TTC549 (cell line): ENCODE measurements at regions not wholly inside any gene's neighbourhood (a gene's known extent, or its start where the extent isn't known, plus 50 kb on each side); places are given as distances from the start of the nearest gene placed in this dataset.
"Not testable (repeated sequence)": the region's sequence is repeated elsewhere in the genome, so short reads cannot be mapped to it uniquely, and the experiment has no call there.

Source experiments
- FAIRE-seq: peaks from 2 replicates; lab custom pipeline; 2012; peaks lifted over from hg19 to GRCh38; lab: Jason Lieb, UNC

DNA sequence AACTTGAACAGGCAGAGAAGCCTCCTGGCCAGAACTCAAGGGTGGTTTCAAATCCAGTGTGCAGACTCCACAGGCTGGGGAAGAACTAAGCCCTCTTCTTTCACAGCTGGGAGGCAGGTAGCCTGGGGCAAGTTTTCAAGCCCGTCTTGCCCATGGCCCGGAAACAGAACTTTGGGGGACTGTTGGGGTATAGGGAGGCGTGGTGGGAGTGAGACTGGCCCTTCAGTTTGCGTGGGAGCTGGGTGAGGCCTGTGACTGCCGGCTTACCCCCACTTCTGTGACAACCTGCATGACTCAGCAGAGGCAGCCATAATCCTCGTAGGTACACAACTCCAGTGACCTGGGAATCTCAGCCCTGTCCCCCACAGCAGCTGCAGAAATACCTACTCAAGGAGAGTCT is 1125.7 kb downstream of the HACE1 start:
- FAIRE-seq = no peak

DNA sequence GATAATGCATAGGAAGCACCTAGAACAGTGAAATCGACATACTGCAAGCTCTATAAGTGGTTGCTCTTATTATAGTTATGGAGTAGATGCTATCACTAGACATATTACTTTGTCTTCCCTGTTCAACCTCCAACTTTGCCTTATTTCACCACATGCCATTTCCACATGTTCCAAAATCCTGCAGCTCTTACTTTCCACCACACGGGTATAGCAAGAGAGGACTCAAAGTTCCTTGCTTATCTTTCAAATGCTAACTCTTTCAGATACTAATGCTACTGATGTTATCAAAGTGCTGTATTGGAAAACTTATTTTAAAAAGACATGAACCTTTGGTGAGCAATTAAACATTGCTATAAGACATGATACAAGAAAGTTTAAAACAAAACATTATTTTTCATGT is 1130.1 kb downstream of the HACE1 start:
- FAIRE-seq = no peak

DNA sequence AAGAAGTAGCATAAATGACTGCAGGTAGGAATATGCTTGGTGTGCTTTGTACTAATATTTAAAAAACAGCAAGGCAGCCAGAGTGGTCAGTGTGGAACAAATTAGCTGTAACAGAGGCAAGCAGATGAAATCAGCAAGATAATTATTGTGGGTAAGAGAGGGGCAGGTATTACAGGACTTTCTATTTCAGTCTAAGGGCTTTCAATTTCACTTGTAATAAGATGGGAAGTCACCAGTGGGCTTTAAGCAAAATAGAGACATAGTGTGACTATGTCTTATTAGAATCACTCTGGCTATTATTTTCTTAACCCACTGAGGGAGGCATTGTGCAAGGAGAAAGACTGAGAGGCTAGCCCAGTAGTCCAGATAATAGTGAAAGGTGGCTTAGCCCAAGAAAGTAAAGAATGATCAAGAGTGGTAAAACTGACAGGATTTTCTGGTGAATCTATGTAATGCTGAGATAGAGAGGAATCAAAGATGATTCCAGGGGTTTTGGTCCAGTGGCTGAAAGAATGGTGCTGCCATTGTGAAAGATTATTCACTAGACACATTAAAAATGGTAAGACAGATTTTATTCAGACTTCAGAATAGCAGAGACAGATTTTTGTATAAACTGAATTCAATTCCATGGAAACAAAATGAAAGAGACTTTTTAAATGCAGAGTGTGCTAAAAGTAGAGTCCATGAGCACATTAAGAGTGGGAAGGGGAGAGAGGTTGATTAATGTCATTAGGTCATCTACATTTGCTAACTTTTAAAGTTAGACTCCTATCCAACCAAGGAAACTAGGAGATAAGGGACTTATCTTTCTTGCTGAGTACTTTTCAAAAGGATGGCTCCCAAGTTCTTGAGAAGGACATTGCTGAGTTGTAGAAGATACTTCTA is 1136.0 kb downstream of the HACE1 start:
- FAIRE-seq = no peak

DNA sequence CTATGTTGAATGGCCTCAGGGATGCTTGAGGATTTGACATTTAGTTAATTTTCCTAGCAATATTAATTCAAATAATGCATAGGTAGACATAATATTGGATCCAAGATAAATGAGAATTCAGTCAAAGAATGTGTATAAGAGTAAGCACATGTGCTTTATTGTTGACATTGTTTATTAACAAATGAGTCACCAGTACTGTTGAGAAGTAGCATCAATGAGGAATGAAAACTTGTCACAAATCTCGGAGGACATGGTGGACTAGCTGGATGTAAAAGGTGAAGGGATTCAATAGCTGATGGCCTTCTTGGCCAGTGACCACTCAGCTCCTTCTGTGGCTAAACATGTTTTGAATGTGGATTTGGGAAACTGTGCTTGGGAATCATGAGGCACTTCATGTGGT is 1137.0 kb downstream of the HACE1 start:
- FAIRE-seq = no peak

DNA sequence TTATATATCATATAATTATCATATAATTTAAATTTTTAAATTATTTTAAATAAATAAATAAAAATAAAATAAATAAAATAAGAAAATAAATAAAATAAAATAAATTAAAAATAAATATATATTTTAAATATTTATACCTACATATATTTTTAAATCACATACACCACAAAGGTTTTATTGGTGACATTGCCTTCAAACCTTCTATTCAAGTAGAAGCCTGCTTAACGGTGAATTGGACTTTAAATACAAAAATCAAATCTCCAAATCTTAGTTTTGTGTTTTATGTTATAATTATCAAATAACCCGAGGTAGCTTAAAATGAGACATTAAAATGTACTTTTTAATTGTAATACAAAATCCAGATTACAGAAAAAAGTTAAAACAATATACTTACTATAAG is 1137.8 kb downstream of the HACE1 start:
- FAIRE-seq = peak; percentile 96

DNA sequence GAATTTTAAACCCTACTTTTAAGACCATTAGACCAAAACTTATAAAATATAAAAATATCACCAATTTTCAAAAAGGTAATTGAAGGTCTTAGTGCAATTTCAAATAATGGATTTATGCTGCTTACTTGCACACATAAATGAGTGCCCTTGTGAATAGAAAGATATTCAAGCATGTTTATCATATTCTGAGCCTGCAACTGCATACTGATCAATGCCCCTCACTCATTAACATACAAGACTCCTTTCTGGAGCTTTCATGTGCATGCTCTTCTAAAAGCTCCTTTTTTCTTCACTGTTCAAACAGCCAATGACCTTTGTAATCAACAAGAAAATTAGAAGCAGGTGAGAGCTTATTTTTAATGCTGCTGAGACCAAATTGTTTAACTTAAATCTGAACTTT is 1139.3 kb downstream of the HACE1 start:
- no peak for FAIRE-seq

DNA sequence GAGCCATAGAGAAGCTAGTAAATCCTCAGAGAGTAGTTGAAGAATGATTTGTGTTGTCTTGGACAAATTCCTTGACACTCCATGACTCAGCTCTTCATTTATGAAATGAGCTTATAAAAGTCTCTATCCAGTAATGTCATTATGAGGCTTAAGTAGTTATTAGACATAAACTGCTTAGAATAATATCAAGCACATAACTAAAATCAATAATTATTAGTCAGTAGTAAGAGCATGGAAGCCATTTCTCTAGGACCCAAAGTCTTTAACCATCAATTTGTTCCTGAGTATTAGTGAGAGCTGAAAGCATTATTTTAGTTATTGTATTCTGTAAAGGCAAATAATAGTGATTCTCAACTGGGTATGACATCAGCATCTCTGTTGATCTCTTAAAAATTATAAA is 1140.2 kb downstream of the HACE1 start:
- no peak for FAIRE-seq

DNA sequence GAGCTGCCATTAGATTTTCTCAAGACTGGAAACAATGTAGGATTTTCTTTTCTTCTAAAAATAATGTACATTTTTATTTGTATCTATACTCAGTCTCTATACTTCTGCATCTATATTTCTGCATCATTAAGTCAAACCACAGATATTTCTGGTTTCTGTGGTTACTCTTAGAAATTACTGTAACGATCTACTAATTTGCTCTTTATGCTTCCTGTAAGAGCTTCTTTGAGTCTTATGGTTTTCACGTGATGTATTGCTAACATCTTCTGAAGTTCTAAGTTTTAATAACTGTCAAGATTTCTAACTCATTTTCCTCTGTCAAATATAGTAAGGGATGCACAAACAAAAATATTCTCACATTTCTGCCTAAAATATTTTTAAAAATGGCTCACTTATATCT is 1144.5 kb downstream of the HACE1 start:
- no peak for FAIRE-seq

DNA sequence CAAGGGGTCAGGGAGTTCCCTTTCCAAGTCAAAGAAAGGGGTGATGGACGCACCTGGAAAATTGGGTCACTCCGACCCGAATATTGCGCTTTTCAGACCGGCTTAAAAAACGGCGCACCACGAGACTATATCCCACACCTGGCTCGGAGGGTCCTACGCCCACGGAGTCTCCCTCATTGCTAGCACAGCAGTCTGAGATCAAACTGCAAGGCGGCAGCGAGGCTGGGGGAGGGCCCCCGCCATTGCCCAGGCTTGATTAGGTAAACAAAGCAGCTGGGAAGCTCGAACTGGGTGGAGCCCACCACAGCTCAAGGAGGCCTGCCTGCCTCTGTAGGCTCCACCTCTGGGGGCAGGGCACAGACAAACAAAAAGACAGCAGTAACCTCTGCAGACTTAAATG is 1150.5 kb downstream of the HACE1 start:
- not testable (repeated sequence) for FAIRE-seq

DNA sequence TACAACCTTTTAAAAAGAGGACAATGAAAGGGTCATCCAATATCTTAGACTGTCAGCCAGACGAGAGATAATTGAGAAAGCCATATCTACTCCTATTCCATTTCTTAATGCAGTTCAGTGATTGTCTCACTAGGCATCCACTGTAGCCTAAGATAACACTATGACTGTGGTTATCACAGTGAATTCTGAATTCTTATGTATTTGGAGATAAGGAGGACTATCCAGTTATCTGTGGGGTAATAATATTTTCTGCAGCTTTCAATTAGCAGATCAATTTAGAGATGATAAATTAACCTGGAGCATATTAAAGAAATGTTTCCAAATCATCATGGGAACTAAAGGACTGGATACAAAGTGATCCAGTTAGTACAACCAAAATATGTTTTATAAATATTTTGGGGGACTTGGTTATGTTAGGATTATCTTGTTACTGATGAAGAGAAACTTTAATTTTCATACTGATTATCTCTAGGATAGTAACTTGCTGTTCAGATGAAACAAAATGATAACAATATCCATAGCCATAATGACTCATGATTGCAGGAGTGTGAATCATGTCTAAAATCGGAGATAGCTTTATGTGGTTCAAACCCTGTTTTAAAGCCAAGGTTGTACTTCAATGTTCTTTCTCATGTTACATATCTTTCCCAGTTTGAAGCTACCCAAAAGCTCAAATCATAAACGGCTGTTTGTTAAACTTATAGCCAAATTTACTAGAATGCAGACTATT is 1152.0 kb downstream of the HACE1 start:
- FAIRE-seq = no peak

DNA sequence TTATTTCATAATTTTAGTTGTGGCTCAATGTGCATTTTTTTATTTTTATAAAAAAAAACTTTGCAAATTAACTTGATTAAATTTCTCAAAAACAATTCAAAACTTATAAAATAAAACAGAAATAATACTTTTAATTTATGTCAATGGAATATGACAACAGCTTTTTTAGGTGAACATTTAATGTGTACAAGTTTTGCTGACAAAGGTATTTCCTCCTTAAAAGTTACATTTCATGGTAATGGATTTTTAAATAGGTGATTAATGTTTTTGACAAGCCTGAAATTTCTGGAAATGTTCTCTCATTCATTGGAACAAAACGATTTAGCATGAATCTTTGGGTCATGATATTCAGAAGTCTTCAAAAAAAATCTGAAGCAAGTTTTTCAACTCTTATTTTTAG is 1160.0 kb downstream of the HACE1 start:
- FAIRE-seq = no peak

DNA sequence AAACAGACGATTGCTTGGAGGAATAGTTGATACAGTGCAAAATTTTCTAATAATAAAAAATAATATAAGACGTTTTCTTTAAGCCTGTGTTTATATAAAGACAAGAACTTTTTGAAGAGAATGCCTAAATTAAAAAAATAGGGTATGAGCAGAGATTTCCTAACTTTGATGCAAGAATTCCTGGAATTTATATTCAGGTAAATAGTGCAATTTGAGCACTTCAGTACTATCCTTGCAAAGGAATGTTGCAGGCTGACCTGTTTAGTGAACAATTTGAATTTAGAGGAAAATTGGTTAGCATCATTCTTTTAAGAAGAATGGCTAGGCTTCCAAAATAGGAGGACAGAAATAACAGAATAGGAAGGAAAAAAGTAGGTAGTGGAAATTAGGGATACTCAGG is 1172.3 kb downstream of the HACE1 start:
- FAIRE-seq = no peak

DNA sequence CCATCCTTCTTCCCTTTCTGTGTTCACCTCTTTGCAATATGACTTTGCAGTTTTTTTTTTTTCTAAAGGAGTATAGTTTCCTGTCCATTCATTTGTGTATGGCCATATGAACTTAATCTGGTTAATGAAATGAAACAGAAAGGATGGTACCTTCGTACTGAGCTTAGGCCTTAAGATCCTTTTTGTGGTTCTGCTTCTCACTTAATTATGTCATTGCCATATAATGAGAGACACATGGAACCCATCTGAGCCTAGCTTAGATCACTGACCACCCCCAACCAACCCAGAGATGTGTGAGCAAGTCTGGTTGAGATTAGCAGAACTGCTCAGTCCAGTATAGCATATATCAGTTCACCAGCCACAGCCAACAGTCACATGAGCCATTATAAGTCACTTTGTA is 1179.6 kb downstream of the HACE1 start:
- no peak for FAIRE-seq

DNA sequence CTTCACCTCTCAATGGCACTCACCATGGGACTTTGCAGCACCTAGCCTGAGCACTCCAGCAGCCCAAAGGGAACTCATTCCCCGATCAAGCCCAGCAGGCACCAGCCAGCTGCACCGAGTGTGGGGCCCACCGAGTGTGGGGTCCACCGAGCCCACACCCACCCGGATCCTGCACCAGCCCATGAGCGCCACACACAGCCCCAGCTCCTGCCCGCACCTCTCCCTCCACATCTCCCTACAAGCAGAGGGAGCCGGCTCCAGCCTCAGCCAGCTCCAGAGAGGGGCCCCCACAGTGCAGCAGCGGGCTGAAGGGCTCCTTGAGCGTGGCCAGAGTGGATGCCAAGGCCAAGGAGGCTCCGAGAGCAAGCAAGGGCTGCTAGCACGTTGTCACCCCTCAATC is 1182.4 kb downstream of the HACE1 start:
- FAIRE-seq = no peak

DNA sequence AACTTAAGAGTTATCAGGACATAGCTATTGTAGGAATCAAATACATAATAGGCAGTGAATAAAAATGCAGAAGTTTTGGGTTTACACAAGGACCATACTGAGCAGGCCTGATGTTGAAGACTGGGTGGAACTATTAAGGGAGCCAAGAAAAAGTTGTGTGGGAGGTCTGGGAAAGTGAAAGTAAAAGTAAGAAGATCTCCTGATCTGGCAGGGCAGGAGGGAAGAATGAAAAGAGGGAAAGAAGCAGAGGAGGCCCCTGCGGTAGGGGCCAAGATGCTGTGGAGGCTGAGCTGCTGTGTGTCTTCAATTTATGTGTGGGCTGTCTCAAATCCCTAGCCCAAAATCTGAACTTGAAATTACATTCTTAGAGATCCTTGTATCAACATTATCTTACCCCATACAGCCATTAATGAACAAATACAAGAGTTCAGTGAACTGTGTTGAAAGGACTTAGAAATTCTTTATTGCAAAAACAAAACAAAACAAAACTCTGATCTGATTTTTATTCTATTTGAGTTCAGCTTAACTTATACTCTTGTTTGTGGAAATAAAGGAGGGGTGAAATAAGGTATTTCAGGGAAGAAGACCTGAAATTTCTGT is 1183.8 kb downstream of the HACE1 start:
- FAIRE-seq = no peak

DNA sequence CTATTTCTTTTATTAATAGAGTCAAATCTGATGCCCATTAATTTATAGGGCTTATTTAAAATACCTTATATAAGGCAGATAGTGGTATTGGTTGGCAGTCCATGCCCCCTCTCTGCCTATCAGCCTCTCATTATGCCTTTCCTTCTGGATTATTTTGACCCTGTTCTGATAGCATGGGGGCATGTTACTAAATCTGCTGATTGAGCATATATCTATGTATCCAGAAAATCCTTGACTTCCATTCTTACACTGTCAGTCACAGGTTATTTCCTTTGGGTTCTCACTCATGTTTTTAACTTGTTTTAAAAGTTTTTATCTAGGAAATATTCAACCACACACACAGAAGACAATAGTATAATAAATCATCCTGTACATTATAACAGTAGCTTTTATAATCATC is 1184.9 kb downstream of the HACE1 start:
- no peak for FAIRE-seq

DNA sequence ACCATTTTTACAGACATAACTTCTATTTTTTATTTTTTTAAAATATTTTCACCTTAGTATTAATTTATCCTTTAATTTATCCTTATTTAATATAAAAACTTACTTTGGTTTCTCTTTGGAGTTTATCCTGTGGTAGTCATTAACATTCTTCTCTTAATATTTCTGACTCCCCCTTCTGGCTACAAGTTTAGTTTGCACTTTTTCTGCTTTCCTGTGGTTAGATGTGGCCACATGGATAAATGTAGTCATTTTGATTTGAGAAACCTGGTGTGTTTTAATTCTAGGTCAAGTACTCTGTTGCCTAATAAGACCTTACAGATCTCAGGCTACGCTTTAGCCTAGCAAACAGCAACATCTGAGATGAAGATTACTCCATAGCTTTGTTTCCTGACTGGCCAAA is 1187.5 kb downstream of the HACE1 start:
- FAIRE-seq = peak; percentile 62

DNA sequence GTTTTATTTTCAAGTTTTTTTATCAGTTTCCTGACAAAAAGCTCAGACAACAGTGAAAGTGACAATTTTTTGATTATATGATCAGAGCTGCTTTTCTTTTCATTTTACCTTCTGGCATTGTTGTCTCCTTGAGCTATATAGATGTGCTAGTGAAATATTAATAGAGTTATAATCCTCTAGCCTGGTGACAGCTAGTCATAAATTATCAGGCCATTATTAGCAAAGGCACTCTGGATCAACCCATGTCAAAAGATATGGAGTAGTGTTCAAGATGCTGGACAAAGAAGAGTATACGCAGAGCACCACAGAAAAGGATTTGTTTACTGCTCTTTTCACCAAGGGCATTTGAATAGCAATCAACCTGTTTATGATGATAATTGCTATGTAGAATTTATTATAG is 1230.1 kb downstream of the HACE1 start:
- FAIRE-seq = no peak

DNA sequence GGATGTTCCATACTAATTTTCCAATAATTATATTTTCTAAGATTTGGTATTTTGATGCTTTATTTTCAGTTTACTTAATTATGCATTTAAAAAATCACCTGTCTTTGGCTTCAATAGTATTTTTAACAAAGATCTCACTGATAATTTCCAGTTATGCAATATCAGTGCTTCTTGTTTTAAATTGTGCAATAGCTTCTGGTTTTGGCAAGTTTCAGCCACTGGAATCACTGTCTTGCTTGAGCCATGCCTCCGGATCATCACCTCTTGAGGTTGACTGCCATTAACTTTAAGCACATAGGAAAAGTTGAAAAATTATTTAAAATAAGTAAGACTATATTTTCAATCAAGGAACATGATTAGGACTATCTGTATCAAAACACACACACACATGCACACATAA is 1242.1 kb downstream of the HACE1 start:
- FAIRE-seq = no peak

DNA sequence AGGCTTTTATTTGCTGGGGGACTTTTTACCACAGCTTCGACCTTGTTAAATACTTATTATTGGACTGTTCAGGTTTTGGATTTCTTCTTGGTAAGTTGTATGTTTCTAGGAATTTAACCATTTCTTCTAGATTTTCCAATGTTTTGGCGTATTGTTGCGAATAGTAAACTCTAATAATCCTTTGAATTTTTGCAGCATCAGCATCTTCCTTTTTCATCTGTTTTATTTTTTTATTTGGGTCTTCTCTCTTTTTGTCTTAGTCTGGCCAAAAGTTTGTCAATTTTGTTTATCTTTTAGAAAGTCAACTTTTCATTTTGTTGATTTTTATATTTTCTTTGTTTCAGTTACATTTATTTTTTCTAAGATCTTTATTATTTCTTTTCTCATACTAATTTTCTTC is 1272.0 kb downstream of the HACE1 start:
- no peak for FAIRE-seq

DNA sequence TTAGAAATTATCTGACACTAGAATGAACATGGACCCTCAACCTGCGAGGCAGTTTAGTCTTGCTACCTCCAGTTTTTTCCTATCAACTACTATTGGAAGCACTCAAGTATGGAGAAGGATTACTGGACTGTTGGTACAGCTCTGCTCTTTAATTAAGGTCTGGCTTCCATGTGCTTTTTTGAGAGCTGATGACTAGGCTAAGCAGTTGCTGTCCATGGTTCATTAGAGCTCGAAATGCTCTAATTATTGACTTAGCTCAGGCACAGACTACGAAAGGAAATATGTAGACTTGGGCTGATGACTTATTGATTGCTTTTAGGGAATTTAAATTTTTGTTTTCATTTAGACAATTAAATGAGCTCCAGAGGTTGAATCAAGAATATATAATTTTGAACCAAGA is 1281.6 kb downstream of the HACE1 start:
- no peak for FAIRE-seq

DNA sequence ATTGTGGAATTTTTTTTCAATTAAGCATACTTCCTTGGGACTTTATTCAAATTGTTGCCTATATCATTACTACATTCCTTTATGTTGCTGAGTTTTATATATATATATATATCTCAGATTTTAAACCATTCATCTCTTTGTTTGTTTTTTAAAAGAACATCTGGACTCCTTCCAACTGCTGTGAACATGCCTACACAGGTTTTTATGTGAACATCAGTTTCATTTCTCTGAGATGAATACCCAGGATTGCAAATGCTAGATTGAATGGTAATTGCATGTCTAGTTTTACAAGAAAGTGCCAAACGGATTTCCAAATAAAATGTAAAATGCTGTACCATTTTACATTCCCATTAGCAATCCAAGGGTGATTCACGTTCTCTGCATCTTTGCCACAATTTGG is 1289.3 kb downstream of the HACE1 start:
- no peak for FAIRE-seq

DNA sequence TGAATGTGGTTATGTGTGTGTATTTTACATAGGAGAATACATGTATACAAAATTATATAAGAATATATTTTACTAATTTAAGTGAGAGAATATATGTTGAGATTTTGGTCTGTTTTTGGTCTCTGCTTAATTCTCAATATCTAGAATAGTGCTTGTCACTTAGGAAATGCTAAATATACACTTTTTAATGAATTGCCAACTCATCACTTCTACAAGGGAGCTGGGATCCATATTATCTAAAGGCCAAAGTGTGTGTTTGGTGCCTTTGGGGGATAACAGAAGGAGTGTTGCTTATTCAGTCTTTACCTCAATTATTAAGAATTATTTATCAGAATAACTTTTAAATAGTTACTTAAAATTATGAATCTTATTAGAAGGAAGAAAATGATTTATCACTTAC is 1304.8 kb downstream of the HACE1 start:
- FAIRE-seq = no peak

DNA sequence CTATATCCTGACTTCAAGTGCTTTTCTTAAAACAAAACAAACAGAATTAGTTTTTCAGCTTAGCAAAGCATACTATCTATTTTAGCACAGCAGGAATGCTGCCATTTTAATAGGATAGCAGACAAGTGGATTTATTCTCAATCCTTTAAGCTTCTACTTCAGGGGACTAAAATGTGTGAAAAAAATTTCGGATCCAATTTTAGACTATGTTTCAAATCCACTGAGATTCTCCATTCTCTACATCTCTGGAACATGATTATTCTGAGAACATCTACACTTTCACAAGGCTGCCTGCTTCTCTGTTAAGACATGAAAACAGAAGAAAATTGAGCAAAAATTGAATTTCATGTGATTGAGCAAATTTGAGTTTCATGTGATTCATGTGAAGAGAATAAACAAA is 1321.3 kb downstream of the HACE1 start:
- FAIRE-seq = no peak
